H1 (cell line): ENCODE measurements at regions not wholly inside any gene's neighbourhood (a gene's known extent, or its start where the extent isn't known, plus 50 kb on each side); places are given as distances from the start of the nearest gene placed in this dataset.

Experiments
- ATF2 ChIP-seq: IDR thresholded peaks from 2 replicates; pipeline ENCODE4 v1.6.1; 2012; ENCODE audit warnings: low read length, inconsistent platforms
- CBX5 ChIP-seq: fragments of 300-800, 300-1000 bp; sonication (generic); IDR thresholded peaks from 2 replicates; pipeline ENCODE4 v1.7.1; 2016; ENCODE audit warnings: antibody characterized with exemption, low read length, low read depth
- CHD7 ChIP-seq: fragments of 300-600 bp; sonication (generic); IDR thresholded peaks from 2 replicates; pipeline ENCODE4 v1.7.1; 2012; ENCODE audit warnings: low read length, moderate library complexity, mild to moderate bottlenecking, inconsistent platforms; ENCODE audit not compliant: insufficient replicate concordance
- NRF1 ChIP-seq: IDR thresholded peaks from 2 replicates; pipeline ENCODE4 v1.6.1; 2011; ENCODE audit warnings: mild to moderate bottlenecking, low read depth, low read length, improper control_type of control experiment
- POLR2A ChIP-seq, 2 experiments: IDR thresholded peaks; 1 replicate in 1 of 2; 2 replicates in 1 of 2; pipeline ENCODE4 v1.6.1; 2011; ENCODE audit warnings: low read depth in 2 of 2, low read length in 2 of 2, mild to moderate bottlenecking in 2 of 2; ENCODE audit errors: control extremely low read depth in 1 of 2
- POLR2AphosphoS5 ChIP-seq: IDR thresholded peaks from 2 replicates; pipeline ENCODE4 v1.6.1; 2011; ENCODE audit warnings: low read depth, low read length
- RAD21 ChIP-seq, 2 experiments: IDR thresholded peaks in 1 of 2; conservative IDR thresholded peaks in 1 of 2; 2 replicates each; pipeline ENCODE4 v1.6.1; 2011; ENCODE audit warnings: low read depth in 2 of 2, low read length in 2 of 2, improper control_type of control experiment in 1 of 2, inconsistent platforms in 1 of 2, mild to moderate bottlenecking in 1 of 2, moderate library complexity in 1 of 2
- RFX5 ChIP-seq: IDR thresholded peaks from 2 replicates; pipeline ENCODE4 v1.6.1; 2011; ENCODE audit warnings: low read depth, low read length, improper control_type of control experiment, borderline replicate concordance
- SIN3A ChIP-seq, 2 experiments: IDR thresholded peaks in 1 of 2; conservative IDR thresholded peaks in 1 of 2; 2 replicates each; pipeline ENCODE4 v1.6.1; 2011 to 2012; ENCODE audit warnings: low read length in 2 of 2, improper control_type of control experiment in 1 of 2, low read depth in 1 of 2, mild to moderate bottlenecking in 1 of 2
- YY1 ChIP-seq: IDR thresholded peaks from 2 replicates; pipeline ENCODE4 v1.6.1; 2011; ENCODE audit warnings: low read depth, mild to moderate bottlenecking, low read length
- ZNF274 ChIP-seq: IDR thresholded peaks from 2 replicates; pipeline ENCODE4 v1.7.0; 2012; ENCODE audit warnings: low read length, borderline replicate concordance; ENCODE audit errors: extremely low read depth
- TF ChIP-seq, protein P1 (sequence below), 3 experiments: IDR thresholded peaks; 1 replicate in 2 of 3; 2 replicates in 1 of 3; pipeline versions ENCODE4 v1.5.1 to v1.6.1; 2011; ENCODE audit warnings: low read length in 3 of 3, mild to moderate bottlenecking in 3 of 3, inconsistent platforms in 2 of 3, low read depth in 1 of 3, moderate library complexity in 1 of 3; ENCODE audit not compliant: insufficient read depth in 1 of 3; ENCODE audit errors: control extremely low read depth in 1 of 3

DNA sequence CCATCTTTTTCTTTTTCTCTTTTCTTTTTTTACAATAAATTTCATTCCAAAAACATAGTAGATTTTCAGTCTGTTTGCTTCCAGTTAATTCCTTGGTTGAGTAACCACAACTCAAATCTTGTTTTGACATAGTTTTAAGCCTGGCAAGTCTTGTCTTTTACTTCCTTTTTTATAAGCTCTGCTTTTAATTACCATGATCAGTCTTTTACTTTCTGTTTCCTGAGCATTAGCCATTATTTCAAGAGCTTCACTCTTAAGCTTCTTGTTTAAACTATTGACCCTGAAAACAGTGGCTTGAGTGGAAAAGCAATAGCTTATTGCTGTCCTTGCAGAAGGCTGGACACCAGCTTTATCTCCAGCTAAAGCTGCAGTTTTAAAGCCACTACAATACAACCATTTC lies 1363.3 kb downstream of the MAT2B start:
- TF ChIP-seq RAD21 (IDR thresholded peaks at IDR 0.05 in 1 of 2, conservative IDR thresholded peaks at IDR 0.05 in 1 of 2; ENCODE audit: low read depth in 2 of 2, low read length in 2 of 2) (no peak), NRF1 (no peak), CHD7 (no peak), POLR2A (IDR thresholded peaks at IDR 0.05; ENCODE audit: control extremely low read depth in 1 of 2, low read depth in 2 of 2, low read length in 2 of 2) (no peak), YY1 (no peak), ATF2 (no peak), SIN3A (conservative IDR thresholded peaks at IDR 0.05 in 1 of 2, IDR thresholded peaks at IDR 0.05 in 1 of 2; ENCODE audit: low read depth in 1 of 2, low read length in 2 of 2) (no peak), RFX5 (no peak), POLR2AphosphoS5 (no peak), ZNF274 (no peak), CBX5 (no peak)
- TF ChIP-seq, protein P1, sequence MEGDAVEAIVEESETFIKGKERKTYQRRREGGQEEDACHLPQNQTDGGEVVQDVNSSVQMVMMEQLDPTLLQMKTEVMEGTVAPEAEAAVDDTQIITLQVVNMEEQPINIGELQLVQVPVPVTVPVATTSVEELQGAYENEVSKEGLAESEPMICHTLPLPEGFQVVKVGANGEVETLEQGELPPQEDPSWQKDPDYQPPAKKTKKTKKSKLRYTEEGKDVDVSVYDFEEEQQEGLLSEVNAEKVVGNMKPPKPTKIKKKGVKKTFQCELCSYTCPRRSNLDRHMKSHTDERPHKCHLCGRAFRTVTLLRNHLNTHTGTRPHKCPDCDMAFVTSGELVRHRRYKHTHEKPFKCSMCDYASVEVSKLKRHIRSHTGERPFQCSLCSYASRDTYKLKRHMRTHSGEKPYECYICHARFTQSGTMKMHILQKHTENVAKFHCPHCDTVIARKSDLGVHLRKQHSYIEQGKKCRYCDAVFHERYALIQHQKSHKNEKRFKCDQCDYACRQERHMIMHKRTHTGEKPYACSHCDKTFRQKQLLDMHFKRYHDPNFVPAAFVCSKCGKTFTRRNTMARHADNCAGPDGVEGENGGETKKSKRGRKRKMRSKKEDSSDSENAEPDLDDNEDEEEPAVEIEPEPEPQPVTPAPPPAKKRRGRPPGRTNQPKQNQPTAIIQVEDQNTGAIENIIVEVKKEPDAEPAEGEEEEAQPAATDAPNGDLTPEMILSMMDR (IDR thresholded peaks at IDR 0.05; ENCODE audit: control extremely low read depth in 1 of 3, insufficient read depth in 1 of 3, low read depth in 1 of 3, low read length in 3 of 3) = no peak
